ENCODE measurements at regions not wholly inside any gene's neighbourhood (a gene's known extent, or its start where the extent isn't known, plus 50 kb on each side); places are given as distances from the start of the nearest gene placed in this dataset.
"Not testable (repeated sequence)": the region's sequence is repeated elsewhere in the genome, so short reads cannot be mapped to it uniquely, and the experiment has no call there.

GRCh38 chr5:125446986-125447385 is 700.5 kb upstream of the ZNF608 start:
- no peak overlapping the region for H3K4me3 ChIP-seq (ENCODE audit: insufficient read length, low read depth)
- H3K9ac ChIP-seq (ENCODE audit: insufficient read length, low read depth), result no peak overlapping the region
- H3K4me1 ChIP-seq (ENCODE audit: insufficient read depth, insufficient read length), result no peaks in the 10 kb centered on the region
- no peak for TF ChIP-seq SUZ12 (IDR thresholded peaks at IDR 0.05; ENCODE audit: extremely low read depth, insufficient read depth, insufficient read length)
- TF ChIP-seq ZNF274 (IDR thresholded peaks at IDR 0.05; ENCODE audit: low read depth, low read length), result no peak
- no peak for TF ChIP-seq YY1 (IDR thresholded peaks at IDR 0.05; ENCODE audit: insufficient read depth, insufficient read length)
- H3K9me3 ChIP-seq (ENCODE audit: insufficient read depth, low read length), result no peaks in the 10 kb centered on the region
- DNase-seq (ENCODE audit: low read depth, low spot score), result no peak
- H3K36me3 ChIP-seq (ENCODE audit: insufficient read depth, insufficient read length, low read length), result no peaks in the 10 kb centered on the region
- H3K27me3 ChIP-seq (ENCODE audit: insufficient read depth, insufficient read length), result no peaks in the 10 kb centered on the region

DNA sequence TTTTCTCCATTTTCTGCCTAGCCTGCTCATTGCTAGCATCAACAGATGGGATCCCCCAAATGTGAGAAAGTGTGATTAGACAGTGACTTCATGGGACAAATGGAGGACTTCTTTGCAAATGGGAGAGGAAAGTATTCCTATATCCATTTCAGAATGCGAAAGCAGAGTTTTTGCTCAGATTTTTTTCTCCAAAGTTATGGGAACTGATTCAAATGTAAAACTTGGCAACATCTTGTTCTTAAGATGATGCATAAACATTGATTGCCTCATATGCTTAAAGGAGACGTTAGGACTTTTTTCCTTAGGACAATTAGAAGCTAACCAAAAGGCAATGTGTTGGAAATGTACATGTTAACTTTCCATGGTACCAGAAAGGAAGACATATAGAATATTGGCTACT is 704.3 kb upstream of the ZNF608 start:
- H3K4me3 ChIP-seq (ENCODE audit: insufficient read length, low read depth), result no peak overlapping the region
- no peaks in the 10 kb centered on the region for H3K4me1 ChIP-seq (ENCODE audit: insufficient read depth, insufficient read length)
- H3K9me3 ChIP-seq (ENCODE audit: insufficient read depth, low read length), result no peaks in the 10 kb centered on the region
- TF ChIP-seq YY1 (IDR thresholded peaks at IDR 0.05; ENCODE audit: insufficient read depth, insufficient read length) (no peak), ZNF274 (IDR thresholded peaks at IDR 0.05; ENCODE audit: low read depth, low read length) (no peak), SUZ12 (IDR thresholded peaks at IDR 0.05; ENCODE audit: extremely low read depth, insufficient read depth, insufficient read length) (no peak)
- no peaks in the 10 kb centered on the region for H3K27me3 ChIP-seq (ENCODE audit: insufficient read depth, insufficient read length)
- DNase-seq (ENCODE audit: low read depth, low spot score), result no peak
- H3K9ac ChIP-seq (ENCODE audit: insufficient read length, low read depth), result no peak overlapping the region
- no peaks in the 10 kb centered on the region for H3K36me3 ChIP-seq (ENCODE audit: insufficient read depth, insufficient read length, low read length)

- Histone ChIP-seq H3K4me3 (ENCODE audit: insufficient read length, low read depth) (no peak overlapping the region), H3K27me3 (ENCODE audit: insufficient read depth, insufficient read length) (no peaks in the 10 kb centered on the region), H3K4me1 (ENCODE audit: insufficient read depth, insufficient read length) (no peaks in the 10 kb centered on the region), H3K36me3 (ENCODE audit: insufficient read depth, insufficient read length, low read length) (no peaks in the 10 kb centered on the region), H3K9me3 (ENCODE audit: insufficient read depth, low read length) (no peaks in the 10 kb centered on the region), H3K9ac (ENCODE audit: insufficient read length, low read depth) (no peak overlapping the region)
- no peak for DNase-seq (ENCODE audit: low read depth, low spot score)
- TF ChIP-seq ZNF274 (IDR thresholded peaks at IDR 0.05; ENCODE audit: low read depth, low read length), result no peak
- TF ChIP-seq SUZ12 (IDR thresholded peaks at IDR 0.05; ENCODE audit: extremely low read depth, insufficient read depth, insufficient read length), result no peak
Measured at GRCh38 chr5:125451622-125452021, 705.2 kb upstream of the ZNF608 start.

- no peaks in the 10 kb centered on the region for H3K4me1 ChIP-seq (ENCODE audit: insufficient read depth, insufficient read length)
- TF ChIP-seq SUZ12 (IDR thresholded peaks at IDR 0.05; ENCODE audit: extremely low read depth, insufficient read depth, insufficient read length) (no peak), ZNF274 (IDR thresholded peaks at IDR 0.05; ENCODE audit: low read depth, low read length) (no peak), YY1 (IDR thresholded peaks at IDR 0.05; ENCODE audit: insufficient read depth, insufficient read length) (no peak)
- no peak overlapping the region for H3K9ac ChIP-seq (ENCODE audit: insufficient read length, low read depth)
- H3K4me3 ChIP-seq (ENCODE audit: insufficient read length, low read depth), result no peak overlapping the region
- no peak for DNase-seq (ENCODE audit: low read depth, low spot score)
- H3K36me3 ChIP-seq (ENCODE audit: insufficient read depth, insufficient read length, low read length), result no peaks in the 10 kb centered on the region
- H3K9me3 ChIP-seq (ENCODE audit: insufficient read depth, low read length), result no peaks in the 10 kb centered on the region
- H3K27me3 ChIP-seq (ENCODE audit: insufficient read depth, insufficient read length), result no peaks in the 10 kb centered on the region
Measured at GRCh38 chr5:125452991-125453390, 706.6 kb upstream of the ZNF608 start.

DNA sequence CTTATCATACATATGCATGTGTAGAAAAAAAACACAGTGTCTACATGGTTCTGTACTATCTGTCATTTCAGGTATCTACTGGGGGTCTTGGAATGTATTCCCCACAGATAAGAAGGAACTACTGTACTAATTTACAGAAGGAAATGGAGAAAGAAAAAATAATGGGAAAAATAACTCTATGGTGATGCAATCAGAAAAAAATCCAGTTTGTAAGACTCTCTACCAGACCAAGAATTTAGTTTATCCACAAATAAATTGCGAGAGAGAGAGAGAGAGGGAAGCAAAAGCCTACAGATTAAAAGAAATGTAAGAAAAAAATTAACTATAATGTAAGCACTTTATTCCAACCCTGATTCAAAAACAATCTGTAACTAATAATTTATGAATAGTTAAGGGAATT is 708.6 kb upstream of the ZNF608 start:
- H3K9ac ChIP-seq (ENCODE audit: insufficient read length, low read depth), result no peak overlapping the region
- no peaks in the 10 kb centered on the region for H3K4me1 ChIP-seq (ENCODE audit: insufficient read depth, insufficient read length)
- H3K36me3 ChIP-seq (ENCODE audit: insufficient read depth, insufficient read length, low read length), result no peaks in the 10 kb centered on the region
- no peaks in the 10 kb centered on the region for H3K27me3 ChIP-seq (ENCODE audit: insufficient read depth, insufficient read length)
- DNase-seq (ENCODE audit: low read depth, low spot score), result no peak
- TF ChIP-seq SUZ12 (IDR thresholded peaks at IDR 0.05; ENCODE audit: extremely low read depth, insufficient read depth, insufficient read length), result no peak
- no peak for TF ChIP-seq YY1 (IDR thresholded peaks at IDR 0.05; ENCODE audit: insufficient read depth, insufficient read length)
- H3K4me3 ChIP-seq (ENCODE audit: insufficient read length, low read depth), result no peak overlapping the region
- no peaks in the 10 kb centered on the region for H3K9me3 ChIP-seq (ENCODE audit: insufficient read depth, low read length)

GRCh38 chr5:125456005-125456404 is 709.6 kb upstream of the ZNF608 start:
- not testable (repeated sequence) for H3K4me3 ChIP-seq (ENCODE audit: insufficient read length, low read depth); H3K9ac ChIP-seq (ENCODE audit: insufficient read length, low read depth); DNase-seq (ENCODE audit: low read depth, low spot score); H3K27me3 ChIP-seq (ENCODE audit: insufficient read depth, insufficient read length); H3K36me3 ChIP-seq (ENCODE audit: insufficient read depth, insufficient read length, low read length); H3K9me3 ChIP-seq (ENCODE audit: insufficient read depth, low read length); H3K4me1 ChIP-seq (ENCODE audit: insufficient read depth, insufficient read length)

DNA sequence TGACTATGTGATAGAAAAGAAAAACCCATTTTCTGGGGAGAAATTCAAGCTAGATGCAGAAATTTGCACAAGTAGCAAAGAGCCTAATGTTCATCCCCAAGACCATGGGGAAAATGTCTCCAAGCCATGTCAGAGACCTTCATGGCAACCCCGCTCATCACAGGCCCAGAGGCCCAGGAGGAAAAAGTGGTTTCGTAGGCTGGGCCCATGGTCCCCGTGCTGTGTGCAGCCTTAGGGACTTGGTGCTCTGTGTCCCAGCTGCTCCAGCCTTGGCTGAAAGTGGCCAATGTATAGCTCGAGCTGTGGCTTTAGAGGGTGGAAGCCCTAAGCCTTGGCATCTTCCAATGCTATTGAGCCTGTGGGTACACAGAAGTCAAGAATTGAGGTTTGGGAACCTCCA is 711.2 kb upstream of the ZNF608 start:
- Histone ChIP-seq H3K27me3 (ENCODE audit: insufficient read depth, insufficient read length) (no peaks in the 10 kb centered on the region), H3K9me3 (ENCODE audit: insufficient read depth, low read length) (no peaks in the 10 kb centered on the region), H3K9ac (ENCODE audit: insufficient read length, low read depth) (no peak overlapping the region), H3K36me3 (ENCODE audit: insufficient read depth, insufficient read length, low read length) (no peaks in the 10 kb centered on the region), H3K4me3 (ENCODE audit: insufficient read length, low read depth) (no peak overlapping the region), H3K4me1 (ENCODE audit: insufficient read depth, insufficient read length) (no peaks in the 10 kb centered on the region)
- no peak for TF ChIP-seq SUZ12 (IDR thresholded peaks at IDR 0.05; ENCODE audit: extremely low read depth, insufficient read depth, insufficient read length)
- TF ChIP-seq YY1 (IDR thresholded peaks at IDR 0.05; ENCODE audit: insufficient read depth, insufficient read length), result no peak
- TF ChIP-seq ZNF274 (IDR thresholded peaks at IDR 0.05; ENCODE audit: low read depth, low read length), result no peak
- DNase-seq (ENCODE audit: low read depth, low spot score), result no peak

- not testable (repeated sequence) for H3K27me3 ChIP-seq (ENCODE audit: insufficient read depth, insufficient read length); H3K4me1 ChIP-seq (ENCODE audit: insufficient read depth, insufficient read length); H3K9ac ChIP-seq (ENCODE audit: insufficient read length, low read depth); H3K4me3 ChIP-seq (ENCODE audit: insufficient read length, low read depth); H3K9me3 ChIP-seq (ENCODE audit: insufficient read depth, low read length); H3K36me3 ChIP-seq (ENCODE audit: insufficient read depth, insufficient read length, low read length); DNase-seq (ENCODE audit: low read depth, low spot score)
Measured at GRCh38 chr5:125458949-125459348, 712.5 kb upstream of the ZNF608 start.
